Activated CD4-positive, alpha-beta T cell treated with anti-CD3 and anti-CD28 coated beads, Interleukin-2, amount 50 U/mL, for 1 hour (primary cell): ENCODE measurements at regions not wholly inside any gene's neighbourhood (a gene's known extent, or its start where the extent isn't known, plus 50 kb on each side); places are given as distances from the start of the nearest gene placed in this dataset.
"Not testable (repeated sequence)": the region's sequence is repeated elsewhere in the genome, so short reads cannot be mapped to it uniquely, and the experiment has no call there.

Source experiments
- DNase-seq: peaks from one replicate; pipeline ENCODE4 v3.0.0-alpha.2; 2020

DNA sequence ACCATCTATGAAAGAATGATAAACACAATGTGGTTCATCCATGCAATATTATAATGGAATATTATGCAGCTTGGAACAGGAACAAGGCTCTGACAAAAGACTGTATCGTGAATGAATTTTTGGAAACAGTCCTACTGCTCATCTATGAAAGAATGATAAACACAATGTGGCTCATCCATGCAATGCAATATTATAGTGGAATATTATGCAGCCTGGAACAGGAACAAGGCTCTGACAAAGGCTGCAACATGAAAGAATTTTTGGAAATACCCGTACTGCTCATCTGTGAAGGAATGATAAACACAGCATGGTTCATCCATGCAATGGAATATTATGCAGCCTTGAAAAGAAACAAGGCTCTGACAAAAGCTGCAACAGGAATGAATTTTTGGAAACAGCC, 158.8 kb downstream of the CRLF2 start:
- DNase-seq: not testable (repeated sequence)

DNA sequence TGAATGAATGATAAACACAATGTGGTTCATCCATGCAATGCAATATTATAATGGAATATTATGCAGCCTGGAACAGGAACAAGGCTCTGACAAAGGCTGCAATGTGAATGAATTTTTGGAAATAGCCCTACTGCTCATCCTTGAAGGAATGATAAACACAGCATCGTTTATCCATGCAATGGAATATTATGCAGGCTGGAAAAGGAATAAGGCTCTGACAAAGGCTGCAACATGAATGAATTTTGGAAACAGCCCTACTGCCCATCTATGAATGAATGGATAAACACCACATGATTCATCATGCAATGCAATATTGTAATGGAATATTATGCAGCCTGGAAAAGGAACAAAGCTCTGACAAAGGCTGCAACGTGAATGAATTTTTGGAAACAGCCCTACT, 159.4 kb downstream of the CRLF2 start:
- no peak for DNase-seq

DNA sequence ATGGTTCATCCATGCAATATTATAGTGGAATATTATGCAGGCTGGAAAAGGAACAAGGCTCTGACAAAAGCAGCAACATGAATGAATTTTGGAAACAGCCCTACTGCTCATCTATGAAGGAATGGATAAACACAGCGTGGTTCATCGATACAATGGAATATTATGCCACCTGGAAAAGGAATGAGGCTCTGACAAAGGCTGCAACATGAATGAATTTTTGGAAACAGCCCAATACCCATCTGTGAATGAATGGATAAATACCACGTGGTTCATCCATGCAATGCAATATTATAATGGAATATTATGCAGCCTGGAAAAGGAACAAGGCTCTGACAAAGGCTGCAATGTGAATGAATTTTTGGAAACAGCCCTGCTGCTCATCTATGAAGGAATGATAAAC, 160.4 kb downstream of the CRLF2 start:
- DNase-seq: no peak

DNA sequence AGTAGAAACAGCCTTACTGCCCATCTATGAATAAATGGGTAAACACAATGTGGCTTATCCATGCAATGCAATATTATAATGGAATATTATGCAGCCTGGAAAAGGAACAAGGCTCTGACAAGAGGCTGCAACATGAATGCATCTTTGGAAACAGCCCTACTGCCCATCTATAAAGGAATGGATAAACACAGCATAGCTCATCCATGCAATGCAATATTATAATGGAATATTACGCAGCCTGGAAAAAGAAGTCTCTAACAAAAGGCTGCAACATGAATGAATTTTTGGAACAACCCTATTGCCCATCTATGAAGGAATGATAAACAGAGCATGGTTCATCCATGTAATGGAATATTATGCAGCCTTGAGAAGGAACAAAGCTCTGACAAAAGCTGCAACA, 161.0 kb downstream of the CRLF2 start:
- DNase-seq: no peak

GRCh38 chrX:1045680-1046314, 166.7 kb downstream of the CRLF2 start:
- no peak for DNase-seq

DNA sequence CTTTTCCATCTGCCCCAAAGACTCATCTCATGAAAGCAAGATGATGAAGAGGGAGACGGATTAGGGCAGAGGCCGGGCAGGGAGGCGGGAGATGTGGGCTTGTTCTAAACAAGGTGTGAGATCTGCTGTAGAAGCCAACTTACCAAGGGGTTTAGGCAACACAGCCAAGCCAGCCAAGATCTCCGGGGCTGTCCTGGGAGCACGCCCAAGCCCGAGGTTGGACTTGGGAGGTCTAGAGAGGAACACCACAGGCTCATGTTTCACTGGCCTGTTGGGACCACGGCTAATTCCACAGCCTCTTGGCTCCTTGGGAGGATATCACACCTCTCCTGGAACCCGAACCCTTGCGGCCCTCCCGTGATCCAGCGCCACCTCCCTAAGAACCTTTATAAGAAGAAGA, 171.4 kb downstream of the CRLF2 start:
- no peak for DNase-seq

DNA sequence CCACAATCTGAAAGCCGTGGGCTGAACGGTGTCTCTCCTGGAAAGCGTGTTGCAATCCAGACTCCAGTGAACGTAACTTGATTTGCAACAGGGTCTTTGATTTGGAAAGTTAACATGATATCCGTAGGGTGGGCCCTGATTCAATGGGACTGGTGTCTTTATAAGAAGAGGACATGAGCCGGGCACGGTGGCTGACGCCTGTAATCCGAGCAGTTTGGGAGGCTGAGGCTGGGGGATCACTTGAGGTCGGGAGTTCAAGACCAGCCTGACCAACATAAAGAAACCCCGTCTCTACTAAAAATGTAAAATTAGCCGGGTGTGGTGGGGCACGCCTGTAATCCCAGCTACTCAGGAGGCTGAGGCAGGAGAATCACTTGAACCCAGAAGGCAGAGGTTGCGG, 176.5 kb downstream of the CRLF2 start:
- DNase-seq: not testable (repeated sequence)

DNA sequence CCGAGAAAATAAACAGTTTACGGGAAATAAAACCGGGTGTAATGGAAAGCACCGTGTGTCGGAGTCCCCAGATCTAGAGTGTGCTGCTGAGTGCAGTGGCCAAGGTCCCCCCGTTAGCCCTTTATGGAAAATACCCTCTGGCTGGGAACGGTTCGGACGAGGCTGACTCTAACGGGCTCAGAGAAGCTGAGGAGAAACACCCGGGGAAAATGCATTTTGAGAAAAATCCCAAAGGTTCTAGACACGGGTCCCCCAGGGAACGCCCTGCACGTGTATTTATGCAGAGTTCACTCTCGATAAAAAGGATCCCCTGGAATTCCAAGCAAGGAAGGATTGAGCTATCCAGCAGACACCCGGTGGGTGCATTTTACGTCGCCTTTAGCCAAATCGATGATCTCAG, 177.2 kb downstream of the CRLF2 start:
- DNase-seq: no peak

- DNase-seq: no peak
These were observed 177.7 kb downstream of the CRLF2 start for GRCh38 chrX:1034717-1035116.

DNA sequence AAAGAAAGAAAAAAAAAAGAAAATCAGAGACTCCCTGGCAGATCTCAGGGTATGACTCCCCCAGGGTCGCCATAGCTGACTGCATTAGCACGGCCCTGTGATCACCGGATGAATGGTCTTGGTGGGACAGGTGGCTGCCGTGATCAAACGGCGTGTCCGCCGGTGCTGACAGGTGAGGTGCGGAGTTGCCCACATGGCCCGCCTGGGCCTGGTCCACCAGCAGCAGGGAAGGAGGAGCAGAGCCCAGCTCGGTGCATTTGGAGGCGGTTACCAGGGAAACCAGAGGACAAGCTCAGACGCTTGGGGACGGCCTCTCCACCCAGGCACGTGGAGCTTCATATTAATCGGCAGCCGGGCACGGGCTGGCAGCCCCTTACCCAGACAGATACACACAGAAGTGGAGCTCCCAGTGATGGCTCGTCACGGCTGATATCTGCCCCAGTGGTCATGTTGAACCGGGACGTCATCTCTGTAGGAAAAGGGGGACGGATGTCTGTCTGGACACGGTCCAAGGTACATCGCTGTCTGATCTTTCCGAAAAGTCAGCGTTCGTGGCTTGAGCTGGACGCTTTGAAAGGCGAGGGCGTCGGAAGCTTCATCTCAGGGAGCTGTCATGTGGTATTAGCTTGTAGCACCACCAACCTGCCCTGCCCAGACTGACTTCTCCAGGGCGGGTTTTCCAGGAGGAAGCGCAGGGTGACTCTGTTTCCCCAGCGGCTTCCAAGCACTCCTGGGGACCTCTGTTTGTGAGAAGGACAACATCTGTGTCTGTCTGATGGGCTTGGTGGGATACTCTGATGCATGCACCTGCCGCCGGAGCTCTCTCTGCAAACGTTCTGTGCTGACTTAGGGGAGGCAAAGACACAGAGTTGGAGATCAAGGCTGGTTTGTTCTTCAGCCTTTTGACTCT, 180.7 kb downstream of the CRLF2 start:
- DNase-seq: no peak

- no peak for DNase-seq
These were observed 183.0 kb downstream of the CRLF2 start for GRCh38 chrX:1029494-1029893.

DNA sequence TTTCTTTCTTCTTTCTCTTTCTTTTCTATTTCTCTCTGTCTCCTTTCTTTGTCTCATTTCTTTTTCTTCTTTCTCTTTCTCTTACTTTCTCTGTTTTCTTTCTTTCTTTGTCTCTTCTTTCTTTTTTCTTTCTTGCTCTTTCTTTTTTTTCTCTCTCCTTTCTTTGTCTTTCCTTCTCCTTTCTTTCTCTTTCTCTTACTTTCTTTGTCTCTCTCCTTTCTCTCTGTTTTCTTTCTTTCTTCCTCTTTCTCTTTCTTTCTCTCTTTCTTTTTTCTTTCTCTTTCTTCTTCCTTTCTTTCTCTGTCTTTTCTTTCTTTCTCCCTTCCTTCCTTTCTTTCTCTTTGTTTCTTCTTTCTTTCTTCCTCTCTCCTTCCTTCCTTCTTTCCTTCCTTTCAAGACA, 184.8 kb downstream of the CRLF2 start:
- no peak for DNase-seq

DNA sequence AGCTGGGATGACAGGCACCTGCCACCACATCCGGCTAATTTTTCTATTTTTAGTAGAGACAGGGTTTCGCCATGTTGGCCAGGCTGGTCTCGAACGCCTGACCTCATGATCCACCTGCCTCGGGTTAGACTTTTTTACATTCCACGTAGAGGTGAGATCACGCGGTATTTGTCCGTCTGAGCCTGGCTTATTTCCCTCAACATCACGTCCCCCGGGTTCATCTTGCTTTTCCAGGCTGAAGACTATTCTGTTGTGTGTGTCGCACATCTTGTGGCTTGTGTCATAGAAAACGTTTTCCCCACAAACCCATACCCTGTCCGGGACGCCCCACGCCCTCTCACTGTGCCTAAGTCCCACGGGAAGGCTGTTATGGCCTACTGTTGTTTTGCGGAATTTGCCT, 185.3 kb downstream of the CRLF2 start:
- no peak for DNase-seq

DNA sequence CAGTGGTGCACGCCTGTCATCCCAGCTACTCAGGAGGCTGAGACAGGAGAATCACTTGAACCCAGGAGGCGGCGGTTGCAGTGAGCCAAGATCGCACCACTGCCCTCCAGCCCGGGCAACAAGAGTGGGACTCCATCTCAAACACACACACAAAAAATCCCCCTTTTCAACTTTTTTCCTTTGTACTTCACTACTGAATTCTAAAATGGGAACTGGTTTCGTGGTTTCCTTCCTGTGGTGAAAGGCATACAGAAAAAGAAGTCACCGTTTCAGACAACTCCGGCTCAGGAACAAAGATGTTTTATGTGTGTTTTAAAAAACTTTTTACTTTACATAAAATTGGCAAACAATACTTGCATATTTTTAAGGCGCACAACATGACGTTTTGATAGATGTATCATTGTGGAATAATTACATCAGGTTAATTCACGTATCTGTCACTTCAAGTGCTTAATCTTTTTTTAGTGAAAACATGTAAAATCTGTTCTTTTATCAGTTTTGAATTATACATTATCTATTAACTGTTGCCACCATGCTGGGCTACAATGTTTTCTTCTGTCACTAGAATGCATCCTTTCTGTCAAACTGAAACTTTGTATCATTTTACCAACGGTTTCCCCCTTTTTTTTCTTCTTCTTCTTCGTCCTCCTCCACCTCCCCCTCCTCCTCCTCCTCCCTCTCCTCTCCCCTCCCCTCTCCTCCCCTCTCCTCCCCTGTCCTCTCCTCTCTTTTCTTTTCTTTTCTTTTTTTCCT, 186.0 kb downstream of the CRLF2 start:
- DNase-seq: no peak

DNA sequence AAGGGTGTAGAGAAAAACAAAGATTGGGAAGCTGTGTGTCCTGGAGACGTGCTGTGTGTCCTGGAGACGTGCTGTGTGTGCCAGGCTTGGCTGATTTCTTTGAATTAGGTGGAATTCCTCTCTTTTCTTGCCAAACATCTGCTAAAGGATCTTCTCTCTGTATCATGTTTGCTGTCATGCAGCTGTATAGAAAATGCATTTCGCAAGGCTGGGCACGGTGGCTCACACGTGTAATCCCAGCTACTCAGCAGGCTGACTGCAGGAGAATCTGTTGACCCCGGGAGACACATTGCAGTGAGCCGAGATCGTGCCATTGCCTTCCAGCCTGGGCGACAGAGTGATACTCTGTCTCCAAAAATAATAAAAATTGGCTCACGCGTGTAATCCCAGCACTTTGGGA, 187.0 kb downstream of the CRLF2 start:
- DNase-seq: no peak

DNA sequence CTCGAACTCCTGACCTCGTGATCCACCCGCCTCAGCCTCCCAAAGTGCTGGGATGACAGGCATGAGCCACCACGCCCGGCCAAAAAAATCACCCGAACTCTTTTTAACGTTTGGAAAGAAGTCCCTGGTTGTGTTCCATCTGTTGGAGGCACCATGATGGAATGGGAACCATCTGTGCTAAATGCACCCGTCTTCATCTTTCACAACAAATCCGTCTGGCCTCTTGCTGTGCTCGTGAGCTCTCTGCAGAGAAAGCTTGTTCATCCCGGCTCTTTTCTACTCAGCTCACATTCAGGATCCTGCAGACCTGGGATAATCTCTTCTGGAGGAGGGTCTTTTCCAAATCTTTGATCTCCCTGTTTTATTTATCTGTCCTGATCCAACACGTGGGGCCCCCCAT, 188.8 kb downstream of the CRLF2 start:
- DNase-seq: no peak

DNA sequence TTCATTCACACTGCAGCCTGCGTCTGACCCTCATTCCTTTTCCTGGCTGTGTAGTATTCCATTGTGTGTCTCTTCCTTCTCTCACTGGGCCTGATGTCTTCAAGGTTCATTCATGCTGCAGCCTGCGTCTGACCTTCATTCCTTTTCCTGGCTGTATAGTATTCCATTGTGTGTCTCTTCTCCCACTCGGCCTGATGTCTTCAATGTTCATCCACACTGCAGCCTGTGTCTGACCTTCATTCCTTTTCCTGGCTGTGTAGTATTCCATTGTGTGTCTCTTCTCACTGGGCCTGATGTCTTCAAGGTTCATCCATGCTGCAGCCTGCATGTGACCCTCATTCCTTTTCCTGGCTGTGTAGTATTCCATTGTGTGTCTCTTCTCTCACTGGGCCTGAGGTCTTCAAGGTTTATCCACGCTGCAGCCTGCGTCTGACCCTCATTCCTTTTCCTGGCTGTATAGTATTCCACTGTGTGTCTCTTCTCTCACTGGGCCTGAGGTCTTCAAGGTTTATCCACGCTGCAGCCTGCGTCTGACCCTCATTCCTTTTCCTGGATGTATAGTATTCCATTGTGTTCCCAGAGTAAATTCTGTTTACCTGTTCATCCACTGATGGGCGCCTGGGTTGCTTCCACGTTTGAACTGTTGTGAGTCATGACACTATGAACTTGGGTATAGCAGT, 191.0 kb downstream of the CRLF2 start:
- not testable (repeated sequence) for DNase-seq

DNA sequence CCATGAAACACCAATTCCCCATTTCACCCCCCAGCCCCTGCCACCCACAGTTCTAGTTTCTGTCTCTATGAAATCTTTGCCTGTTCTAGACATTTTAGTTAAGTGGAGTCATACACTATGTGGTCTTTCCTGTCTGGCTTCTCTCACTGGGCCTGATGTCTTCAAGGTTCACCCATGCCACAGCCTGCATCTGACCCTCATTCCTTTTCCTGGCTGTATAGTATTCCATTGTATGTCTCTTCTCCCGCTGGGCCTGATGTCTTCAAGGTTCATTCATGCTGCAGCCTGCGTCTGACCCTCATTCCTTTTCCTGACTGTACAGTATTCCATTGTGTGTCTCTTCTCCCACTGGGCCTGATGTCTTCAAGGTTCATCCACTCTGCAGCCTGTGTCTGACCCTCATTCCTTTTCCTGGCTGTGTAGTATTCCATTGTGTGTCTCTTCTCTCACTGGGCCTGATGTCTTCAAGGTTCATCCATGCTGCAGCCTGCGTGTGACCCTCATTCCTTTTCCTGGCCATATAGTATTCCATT, 191.7 kb downstream of the CRLF2 start:
- DNase-seq: no peak

DNA sequence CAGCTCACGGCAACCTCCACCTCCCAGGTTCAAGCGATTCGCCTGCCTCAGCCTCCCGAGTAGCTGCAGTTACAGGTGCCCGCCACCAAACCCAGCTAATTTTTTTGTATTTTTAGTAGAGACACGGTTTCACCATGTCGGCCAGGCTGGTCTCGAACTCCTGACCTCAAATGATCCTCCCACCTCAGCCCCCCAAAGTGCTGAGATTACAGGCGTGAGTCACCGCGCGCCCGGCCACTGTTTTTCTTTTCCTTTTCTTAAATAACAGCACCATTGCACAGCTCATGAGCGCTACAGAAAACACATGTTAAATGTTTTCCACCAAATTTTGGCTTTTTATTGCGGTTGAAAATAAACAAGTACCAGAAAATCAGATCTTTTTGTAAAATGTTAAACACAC, 195.5 kb downstream of the CRLF2 start:
- not testable (repeated sequence) for DNase-seq

GRCh38 chrX:1016281-1016680, 196.2 kb downstream of the CRLF2 start:
- DNase-seq: not testable (repeated sequence)

DNA sequence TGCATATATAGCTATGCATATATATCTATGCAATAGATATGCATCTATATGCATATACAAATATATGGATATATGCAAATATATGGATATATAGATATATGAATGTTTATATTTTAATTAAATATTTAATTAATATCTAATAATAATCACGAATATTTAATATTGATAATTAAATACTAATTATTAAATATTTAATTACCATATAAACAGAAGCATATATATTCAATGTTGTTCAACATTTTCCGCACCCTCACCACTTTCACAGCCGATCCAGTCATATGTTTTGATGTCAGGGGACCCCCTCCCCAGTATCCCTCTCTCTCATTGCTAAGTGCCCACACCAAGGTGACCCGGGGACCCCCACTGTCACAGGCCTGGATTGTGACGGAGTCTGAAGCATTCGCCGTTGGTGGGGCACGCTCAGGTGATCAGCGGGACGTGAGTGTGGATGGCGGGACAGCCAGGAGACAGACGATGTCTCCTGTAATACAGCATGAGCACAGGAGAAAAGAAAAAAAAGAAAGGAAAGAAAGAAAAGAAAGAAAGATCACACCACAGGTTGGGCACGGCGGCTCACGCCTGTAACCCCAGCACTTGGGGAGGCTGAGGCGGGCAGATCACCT, 199.7 kb downstream of the CRLF2 start:
- DNase-seq: no peak

GRCh38 chrX:1011691-1012283, 200.7 kb downstream of the CRLF2 start:
- DNase-seq: no peak
